Daoy (cell line): ENCODE measurements at regions not wholly inside any gene's neighbourhood (a gene's known extent, or its start where the extent isn't known, plus 50 kb on each side); places are given as distances from the start of the nearest gene placed in this dataset.
A peak's percentile ranks its signal among the peaks of the same experiment; 100 is the strongest.

Source experiments
- DNase-seq: peaks from one replicate; pipeline ENCODE4 v3.0.0-alpha.2; 2015; ENCODE audit warnings: low read depth

GRCh38 chr21:38985568-38986378 lies 180.0 kb downstream of the ETS2 start:
- DNase-seq, result peak; percentile 97

GRCh38 chr21:38984982-38985567 lies 179.3 kb downstream of the ETS2 start:
- DNase-seq, result peak; percentile 81

GRCh38 chr21:38984568-38984967 lies 178.8 kb downstream of the ETS2 start:
- DNase-seq, result peak; percentile 25

- DNase-seq, result no peak
These were observed 177.8 kb downstream of the ETS2 start for GRCh38 chr21:38983560-38983959.

GRCh38 chr21:38982804-38983203 lies 177.1 kb downstream of the ETS2 start:
- DNase-seq, result no peak

GRCh38 chr21:38982096-38982495 lies 176.4 kb downstream of the ETS2 start:
- DNase-seq, result no peak

- DNase-seq, result no peak
These were observed 174.9 kb downstream of the ETS2 start for GRCh38 chr21:38980416-38981313.

GRCh38 chr21:38979271-38980121 lies 173.8 kb downstream of the ETS2 start:
- DNase-seq, result no peak

- DNase-seq, result no peak
These were observed 171.2 kb downstream of the ETS2 start for GRCh38 chr21:38976900-38977299.

- DNase-seq, result no peak
These were observed 167.8 kb downstream of the ETS2 start for GRCh38 chr21:38973552-38973951.

GRCh38 chr21:38972078-38972477 lies 166.3 kb downstream of the ETS2 start:
- DNase-seq, result no peak

- no peak for DNase-seq
These were observed 165.0 kb downstream of the ETS2 start for GRCh38 chr21:38970765-38971164.

GRCh38 chr21:38968887-38969543 lies 163.3 kb downstream of the ETS2 start:
- DNase-seq, result peak; percentile 81

GRCh38 chr21:38965910-38966504 lies 160.3 kb downstream of the ETS2 start:
- DNase-seq, result no peak

- no peak for DNase-seq
These were observed 159.5 kb downstream of the ETS2 start for GRCh38 chr21:38965241-38965640.

- DNase-seq, result no peak
These were observed 157.3 kb downstream of the ETS2 start for GRCh38 chr21:38963006-38963405.

- DNase-seq, result no peak
These were observed 154.5 kb downstream of the ETS2 start for GRCh38 chr21:38960251-38960650.

GRCh38 chr21:38959692-38960061 lies 153.9 kb downstream of the ETS2 start:
- DNase-seq, result no peak

- DNase-seq, result peak; percentile 50
These were observed 153.4 kb downstream of the ETS2 start for GRCh38 chr21:38958940-38959691.

- no peak for DNase-seq
These were observed 152.6 kb downstream of the ETS2 start for GRCh38 chr21:38958323-38958705.
